Adipocyte (in vitro differentiated cells): ENCODE measurements at regions not wholly inside any gene's neighbourhood (a gene's known extent, or its start where the extent isn't known, plus 50 kb on each side); places are given as distances from the start of the nearest gene placed in this dataset.
A peak's percentile ranks its signal among the peaks of the same experiment; 100 is the strongest.

Source experiments
- DNase-seq: peaks from one replicate; pipeline ENCODE4 v3.0.0-alpha.2; 2015; ENCODE audit warnings: low read depth
- H3K27me3 ChIP-seq: replicated peaks from 2 replicates; pipeline ENCODE4 v1.7.0; 2013; ENCODE audit warnings: mild to moderate bottlenecking, low read length, moderate library complexity; ENCODE audit not compliant: control insufficient read depth, insufficient read depth
- H3K36me3 ChIP-seq: 2 replicates; pipeline ENCODE4 v1.7.0; 2013; ENCODE audit warnings: low read length, mild to moderate bottlenecking, moderate library complexity; ENCODE audit not compliant: control insufficient read depth, insufficient read depth, severe bottlenecking
- H3K4me1 ChIP-seq: 2 replicates; pipeline ENCODE4 v1.7.0; 2013; ENCODE audit warnings: mild to moderate bottlenecking, low read length, moderate library complexity; ENCODE audit not compliant: control insufficient read depth, insufficient read depth
- H3K4me3 ChIP-seq: 2 replicates; pipeline ENCODE4 v1.7.0; 2013; ENCODE audit warnings: mild to moderate bottlenecking, low read length, moderate library complexity
- H3K9ac ChIP-seq: 2 replicates; pipeline ENCODE4 v1.7.0; 2013; ENCODE audit warnings: mild to moderate bottlenecking, low read length, moderate library complexity
- H3K9me3 ChIP-seq: 2 replicates; pipeline ENCODE4 v1.7.0; 2013; ENCODE audit warnings: mild to moderate bottlenecking, low read length, moderate library complexity; ENCODE audit not compliant: control insufficient read depth

DNA sequence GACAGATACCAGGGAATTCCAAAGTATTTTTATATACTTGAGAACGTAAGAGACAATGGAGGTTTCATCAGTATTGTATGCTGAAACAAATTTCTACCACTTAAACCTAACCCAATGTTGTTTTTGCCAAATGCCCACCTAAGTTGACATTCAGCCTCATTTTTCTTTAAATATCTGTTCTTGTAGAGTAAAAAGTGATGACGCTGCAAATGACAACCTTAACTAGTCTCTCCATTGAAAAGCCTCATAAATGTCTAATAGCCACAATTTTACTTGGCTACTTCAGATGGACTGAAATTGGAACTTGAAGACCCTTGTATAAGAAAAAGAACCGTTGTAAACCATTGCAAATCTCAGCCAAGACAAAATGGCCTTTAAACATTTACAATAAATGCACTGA lies 176.9 kb downstream of the CRPPA start:
- Histone ChIP-seq H3K36me3 (no peaks in the 10 kb centered on the region), H3K9me3 (no peaks in the 10 kb centered on the region), H3K27me3 (no peaks in the 10 kb centered on the region), H3K4me3 (no peak overlapping the region), H3K9ac (no peak overlapping the region), H3K4me1 (no peaks in the 10 kb centered on the region)
- DNase-seq, result no peak

DNA sequence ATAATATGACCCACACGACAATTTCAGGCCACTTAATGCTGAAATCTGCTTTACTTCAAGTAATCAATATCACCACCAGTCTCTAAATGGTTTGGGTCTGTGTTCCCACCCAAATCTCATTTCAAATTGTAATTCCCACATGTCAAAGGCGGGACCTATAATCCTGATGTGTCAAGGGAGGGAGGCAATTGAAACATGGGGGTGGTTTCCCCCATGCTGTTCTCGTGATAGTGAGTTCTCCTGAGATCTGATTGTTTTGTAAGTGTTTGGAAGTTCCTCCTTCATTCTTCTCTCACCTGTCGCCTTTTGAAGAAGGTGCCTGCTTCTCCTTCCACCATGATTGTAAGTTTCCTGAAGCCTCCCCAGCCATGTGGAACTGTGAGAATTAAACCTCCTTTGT lies 178.4 kb downstream of the CRPPA start:
- no peaks in the 10 kb centered on the region for H3K4me1 ChIP-seq
- H3K9ac ChIP-seq, result no peak overlapping the region
- H3K9me3 ChIP-seq, result no peaks in the 10 kb centered on the region
- H3K4me3 ChIP-seq, result no peak overlapping the region
- no peak for DNase-seq
- H3K27me3 ChIP-seq, result no peaks in the 10 kb centered on the region
- H3K36me3 ChIP-seq, result no peaks in the 10 kb centered on the region

DNA sequence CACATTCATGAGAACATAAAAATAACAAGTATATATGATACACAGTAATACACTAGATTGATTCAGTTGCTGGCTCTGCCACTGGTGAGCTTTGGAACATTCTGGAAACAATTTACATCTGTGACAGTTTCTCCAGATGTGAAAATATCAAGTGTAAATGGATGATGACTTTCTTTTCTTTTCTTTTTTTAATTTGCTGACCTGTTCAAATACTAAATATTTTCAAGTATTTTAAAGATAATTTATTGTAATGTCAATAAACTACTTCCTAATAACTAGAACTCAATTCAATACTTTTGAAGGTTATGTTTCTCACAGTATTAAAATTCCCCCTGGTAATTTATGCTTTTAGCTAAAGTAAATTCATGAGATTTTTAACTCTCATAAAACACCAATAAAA lies 180.3 kb downstream of the CRPPA start:
- Histone ChIP-seq H3K4me3 (no peak overlapping the region), H3K4me1 (no peaks in the 10 kb centered on the region), H3K27me3 (no peaks in the 10 kb centered on the region), H3K36me3 (no peaks in the 10 kb centered on the region), H3K9ac (no peak overlapping the region), H3K9me3 (no peaks in the 10 kb centered on the region)
- no peak for DNase-seq

DNA sequence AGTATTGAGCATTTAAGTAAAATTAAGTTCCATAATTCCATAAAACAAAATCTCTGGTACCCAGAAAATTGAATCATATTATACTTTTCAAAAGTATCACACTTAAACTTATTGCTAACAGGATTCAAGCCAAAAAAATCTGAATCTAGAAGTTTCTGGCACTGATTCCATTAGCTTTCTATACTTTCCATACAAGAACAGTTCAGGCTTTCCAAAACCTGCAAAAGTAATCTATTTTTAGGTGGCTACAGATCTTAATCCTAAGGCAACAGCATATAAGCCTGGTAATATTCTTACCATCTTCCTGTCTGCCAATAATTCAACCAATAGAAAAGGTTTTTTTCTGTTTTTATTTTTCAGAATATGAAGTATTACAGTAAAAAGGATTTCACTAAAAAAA lies 185.0 kb downstream of the CRPPA start:
- Histone ChIP-seq H3K4me3 (no peak overlapping the region), H3K9me3 (peaks cover 4% of the 10 kb centered on the region), H3K4me1 (no peaks in the 10 kb centered on the region), H3K36me3 (no peaks in the 10 kb centered on the region), H3K27me3 (no peaks in the 10 kb centered on the region), H3K9ac (no peak overlapping the region)
- DNase-seq, result no peak

DNA sequence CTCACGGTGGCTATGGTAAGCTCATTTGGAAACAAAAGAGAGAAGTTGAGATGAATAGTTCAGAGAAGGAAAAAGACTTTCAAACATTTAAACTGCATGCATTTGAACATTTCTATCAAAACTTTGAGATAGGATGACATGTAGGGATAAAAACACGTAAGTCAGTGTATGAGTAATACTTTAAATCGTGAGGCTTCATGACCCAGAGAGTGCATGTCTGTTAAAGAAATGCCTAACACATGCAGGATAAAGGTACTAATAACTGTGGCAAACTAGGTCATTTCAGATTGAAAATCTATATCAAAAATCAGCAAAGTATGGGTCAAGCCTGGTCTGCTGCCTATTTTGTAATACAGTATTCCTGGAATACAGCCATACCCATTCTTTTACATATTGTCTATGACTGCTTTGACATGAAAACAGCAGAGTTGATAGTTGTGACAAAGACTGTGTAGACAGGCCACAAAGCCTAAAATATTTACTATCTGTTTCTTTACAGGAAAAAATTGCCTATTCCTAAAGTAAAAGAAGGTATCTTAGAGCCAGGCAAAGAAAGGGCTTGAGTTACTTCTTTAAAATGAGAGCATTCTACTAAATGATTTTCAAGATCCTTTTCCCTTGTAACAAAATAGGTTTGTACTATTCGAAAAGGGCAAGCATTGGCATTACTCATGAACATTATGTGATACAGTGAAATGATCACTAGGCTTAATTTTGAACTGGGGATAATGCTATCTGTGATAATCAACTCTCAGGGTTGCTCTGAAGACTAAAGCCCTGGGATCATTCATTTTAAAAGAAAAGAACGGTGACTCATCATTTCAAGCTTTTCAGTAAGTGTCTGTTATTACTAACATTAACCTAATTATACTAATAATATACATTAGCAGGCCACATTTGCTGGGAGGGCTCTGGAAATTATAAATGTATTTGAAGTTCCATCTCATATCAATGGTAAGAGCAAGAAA lies 185.9 kb downstream of the CRPPA start:
- Histone ChIP-seq H3K4me1 (no peaks in the 10 kb centered on the region), H3K36me3 (no peaks in the 10 kb centered on the region)
- peak; percentile 3 for DNase-seq

DNA sequence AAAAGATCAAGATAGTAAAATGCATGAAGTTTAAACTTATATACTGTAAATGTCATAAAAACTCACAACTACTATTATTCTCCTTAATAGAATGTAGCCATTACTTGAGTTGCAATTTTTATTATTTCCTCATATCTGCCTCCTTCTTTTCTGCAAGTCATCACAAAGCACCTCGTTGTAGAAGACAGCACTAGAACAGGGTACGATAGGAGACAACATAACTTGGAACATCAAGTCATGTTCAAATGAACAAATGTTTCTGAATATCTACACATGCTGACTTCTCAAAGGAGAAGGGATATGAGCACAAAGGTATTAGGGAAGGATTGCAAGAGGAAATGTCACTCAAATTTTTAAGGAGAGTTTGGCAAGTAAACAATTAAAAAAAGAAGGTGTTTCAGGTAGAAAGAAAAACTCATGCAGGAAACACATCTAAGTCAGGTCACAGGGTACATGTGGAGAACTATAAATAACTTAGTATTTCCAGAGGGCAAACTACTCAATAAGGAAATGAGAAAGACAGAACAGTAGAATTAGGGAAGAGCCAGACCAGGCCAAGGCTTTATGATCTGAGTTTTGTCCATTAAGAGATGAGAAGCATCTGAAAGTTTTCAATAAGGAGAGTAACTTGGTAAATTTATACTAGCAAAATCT lies 186.7 kb downstream of the CRPPA start:
- Histone ChIP-seq H3K9me3 (peaks cover 15% of the 10 kb centered on the region), H3K4me3 (no peak overlapping the region)

More for the DNA sequence above, 185.9 kb downstream of the CRPPA start:
- H3K27me3 ChIP-seq, result no peaks in the 10 kb centered on the region
- H3K9ac ChIP-seq, result no peak overlapping the region
- H3K9me3 ChIP-seq, result peaks cover 7% of the 10 kb centered on the region
- H3K4me3 ChIP-seq, result no peak overlapping the region

DNA sequence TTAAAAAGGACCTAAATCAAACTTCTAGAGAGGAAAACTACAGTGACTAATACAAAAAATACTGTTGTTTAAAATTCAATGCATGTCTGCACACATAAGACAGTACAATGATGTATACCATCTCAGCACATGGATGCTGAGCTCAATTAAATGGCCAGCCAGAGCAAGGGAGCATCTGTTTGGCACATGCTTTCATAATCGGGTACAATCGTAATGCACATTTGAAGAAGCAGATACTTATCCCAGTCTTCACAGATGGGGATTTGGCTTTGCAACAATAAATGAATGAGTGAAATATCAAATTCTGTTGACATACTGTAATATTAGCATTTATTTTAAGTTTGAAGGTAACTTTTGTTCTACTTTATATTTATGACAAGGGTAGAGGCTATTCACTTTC lies 187.8 kb downstream of the CRPPA start:
- H3K4me1 ChIP-seq, result no peaks in the 10 kb centered on the region
- peaks cover 17% of the 10 kb centered on the region for H3K9me3 ChIP-seq
- H3K27me3 ChIP-seq, result no peaks in the 10 kb centered on the region
- H3K9ac ChIP-seq, result no peak overlapping the region
- H3K4me3 ChIP-seq, result no peak overlapping the region
- H3K36me3 ChIP-seq, result no peaks in the 10 kb centered on the region
- DNase-seq, result no peak

More for the DNA sequence above, 186.7 kb downstream of the CRPPA start:
- H3K36me3 ChIP-seq, result no peaks in the 10 kb centered on the region
- no peak for DNase-seq
- H3K9ac ChIP-seq, result no peak overlapping the region
- no peaks in the 10 kb centered on the region for H3K27me3 ChIP-seq
- no peaks in the 10 kb centered on the region for H3K4me1 ChIP-seq

DNA sequence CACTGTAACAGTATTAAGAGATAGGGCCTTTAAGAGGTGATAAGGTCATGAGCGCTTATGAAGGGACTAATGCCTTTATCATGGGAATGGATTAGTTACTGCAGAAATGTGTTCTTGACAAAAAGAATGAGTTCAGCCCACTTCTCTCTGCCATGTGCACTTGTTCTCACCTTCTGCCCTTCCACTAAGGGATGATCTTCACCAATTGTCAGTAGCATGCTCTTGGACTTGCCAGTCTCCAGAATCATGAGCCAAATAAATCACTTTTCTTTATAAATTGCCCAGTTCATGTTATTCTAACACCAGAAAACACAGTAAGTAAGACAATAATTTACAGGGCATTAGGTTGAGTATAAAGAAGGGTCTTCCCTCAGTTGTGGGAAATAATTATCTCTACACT lies 189.1 kb downstream of the CRPPA start:
- H3K4me3 ChIP-seq, result no peak overlapping the region
- H3K9me3 ChIP-seq, result peaks cover 17% of the 10 kb centered on the region
- H3K4me1 ChIP-seq, result no peaks in the 10 kb centered on the region
- no peaks in the 10 kb centered on the region for H3K36me3 ChIP-seq
- H3K27me3 ChIP-seq, result no peaks in the 10 kb centered on the region
- DNase-seq, result no peak
- no peak overlapping the region for H3K9ac ChIP-seq

DNA sequence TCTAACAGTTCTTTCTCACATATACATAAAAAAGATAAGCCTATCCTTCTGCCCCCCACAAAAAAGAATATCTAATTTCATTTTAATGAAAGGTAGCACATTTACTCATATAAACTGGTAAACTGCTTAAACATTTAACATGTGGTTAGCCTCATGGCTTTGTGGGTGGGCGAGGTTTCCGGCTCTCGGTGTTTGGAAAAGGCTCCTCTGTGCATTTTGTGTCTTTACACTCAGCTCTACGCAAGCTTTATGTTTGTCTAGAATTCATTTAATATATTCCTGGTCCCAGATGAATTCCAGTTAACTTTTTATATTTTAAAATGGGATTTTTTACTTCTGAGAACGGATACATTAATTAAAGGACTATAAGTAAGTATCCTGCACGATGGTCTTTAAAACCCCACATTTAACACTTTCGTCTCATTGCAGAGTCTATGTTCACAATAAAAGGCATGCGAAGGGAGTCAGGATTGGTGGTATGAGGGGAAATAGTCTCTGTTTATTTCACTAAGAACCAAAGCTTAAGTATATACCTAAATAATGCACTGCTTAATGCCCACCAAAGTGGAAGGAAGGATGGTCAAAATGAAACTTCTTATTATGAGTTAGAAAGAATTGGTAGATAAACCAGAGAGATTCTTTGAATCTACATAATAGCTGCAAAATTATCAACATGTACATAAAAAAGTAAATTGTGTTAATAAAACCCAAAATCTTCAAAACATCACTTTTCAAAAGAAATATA lies 197.2 kb downstream of the CRPPA start:
- H3K4me1 ChIP-seq, result no peaks in the 10 kb centered on the region
- no peak for DNase-seq

DNA sequence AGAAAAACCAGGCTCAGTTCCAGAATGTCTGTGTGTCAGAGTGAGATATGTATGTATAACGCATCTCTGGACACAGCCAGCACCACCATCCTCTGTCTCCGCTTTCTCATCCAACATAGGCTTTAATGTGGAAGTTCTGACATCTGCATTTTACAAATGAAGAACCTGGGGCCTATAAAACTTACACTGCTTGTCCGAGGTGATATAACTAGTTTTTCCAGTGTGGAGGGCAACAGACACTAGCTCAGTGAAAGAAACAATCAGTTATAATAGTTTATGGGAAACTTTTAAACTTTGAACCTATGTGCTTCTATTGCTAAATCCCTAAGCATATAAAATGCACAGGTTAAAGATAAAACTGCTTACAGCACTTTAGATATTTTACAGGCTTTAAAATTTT lies 208.7 kb downstream of the CRPPA start:
- no peaks in the 10 kb centered on the region for H3K9me3 ChIP-seq
- H3K9ac ChIP-seq, result no peak overlapping the region
- H3K4me1 ChIP-seq, result no peaks in the 10 kb centered on the region
- H3K36me3 ChIP-seq, result no peaks in the 10 kb centered on the region
- no peak overlapping the region for H3K4me3 ChIP-seq
- no peaks in the 10 kb centered on the region for H3K27me3 ChIP-seq
- no peak for DNase-seq

More for the DNA sequence above, 197.2 kb downstream of the CRPPA start:
- no peaks in the 10 kb centered on the region for H3K9me3 ChIP-seq
- H3K27me3 ChIP-seq, result no peaks in the 10 kb centered on the region
- H3K4me3 ChIP-seq, result no peak overlapping the region
- no peak overlapping the region for H3K9ac ChIP-seq
- no peaks in the 10 kb centered on the region for H3K36me3 ChIP-seq

DNA sequence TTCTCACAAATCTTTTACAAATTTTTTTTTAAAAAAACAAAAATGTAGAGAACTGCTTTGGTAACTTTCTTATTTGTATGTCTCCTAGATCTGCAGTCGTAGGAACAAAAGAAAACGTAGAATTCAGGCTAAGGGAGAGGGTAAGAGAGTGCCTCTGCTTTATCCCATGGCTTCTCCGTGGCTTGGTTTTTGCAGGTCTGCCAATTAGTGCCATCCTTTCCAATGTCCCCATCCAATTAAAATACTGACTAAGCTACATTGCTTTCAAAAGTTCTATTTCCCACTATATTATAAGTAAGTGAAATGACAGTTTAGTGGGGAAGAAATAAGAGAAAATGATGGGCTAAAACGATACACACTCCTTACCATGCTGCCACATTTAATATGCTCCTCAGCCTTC lies 209.3 kb downstream of the CRPPA start:
- DNase-seq, result no peak
- H3K4me3 ChIP-seq, result no peak overlapping the region
- no peaks in the 10 kb centered on the region for H3K36me3 ChIP-seq
- no peak overlapping the region for H3K9ac ChIP-seq
- H3K27me3 ChIP-seq, result no peaks in the 10 kb centered on the region
- H3K9me3 ChIP-seq, result no peaks in the 10 kb centered on the region
- peaks cover 4% of the 10 kb centered on the region for H3K4me1 ChIP-seq
